ENCODE measurements at regions not wholly inside any gene's neighbourhood (a gene's known extent, or its start where the extent isn't known, plus 50 kb on each side); places are given as distances from the start of the nearest gene placed in this dataset.

DNA sequence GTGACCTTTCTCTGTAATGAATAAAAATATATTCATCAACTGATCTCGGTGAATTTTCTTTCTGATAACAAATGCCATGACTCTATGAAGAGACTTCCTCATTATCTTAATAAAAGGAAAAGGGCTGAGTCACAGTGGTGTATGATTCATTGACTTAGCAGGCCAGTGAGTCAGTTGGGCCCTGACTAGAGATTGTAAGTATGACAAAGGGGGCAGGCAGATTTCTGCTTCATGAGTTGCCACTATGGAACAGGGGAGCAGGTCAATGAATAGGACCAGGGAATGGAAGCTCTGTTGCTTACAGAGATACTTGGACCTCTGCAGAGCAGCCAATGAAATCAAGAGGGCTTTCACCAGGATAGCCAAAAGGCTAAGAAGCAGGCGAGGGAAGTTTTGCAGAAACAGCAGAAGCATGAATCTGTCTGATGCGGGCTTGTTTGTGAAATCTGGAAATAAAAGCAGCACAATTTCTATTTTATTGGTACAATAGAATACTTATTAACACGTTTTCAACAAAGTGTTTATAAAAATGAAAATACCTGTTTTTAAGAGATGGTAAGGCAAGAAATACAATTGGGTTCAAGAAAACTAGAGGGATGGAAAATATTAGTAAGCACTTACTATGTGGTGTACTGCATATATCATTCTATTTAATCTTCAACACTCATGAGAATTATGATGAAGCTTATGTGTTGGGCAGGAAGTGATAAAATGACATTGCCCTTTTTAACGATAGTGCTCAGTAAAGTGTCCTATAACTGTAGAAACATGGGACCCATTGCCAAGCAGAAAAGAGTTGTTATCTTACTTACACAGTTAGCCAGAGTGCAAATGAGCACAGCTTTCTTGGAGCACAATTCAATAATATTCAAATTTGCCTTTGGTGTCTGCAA, 169.8 kb upstream of the MYRIP start (continued):
- TF ChIP-seq, protein P1, sequence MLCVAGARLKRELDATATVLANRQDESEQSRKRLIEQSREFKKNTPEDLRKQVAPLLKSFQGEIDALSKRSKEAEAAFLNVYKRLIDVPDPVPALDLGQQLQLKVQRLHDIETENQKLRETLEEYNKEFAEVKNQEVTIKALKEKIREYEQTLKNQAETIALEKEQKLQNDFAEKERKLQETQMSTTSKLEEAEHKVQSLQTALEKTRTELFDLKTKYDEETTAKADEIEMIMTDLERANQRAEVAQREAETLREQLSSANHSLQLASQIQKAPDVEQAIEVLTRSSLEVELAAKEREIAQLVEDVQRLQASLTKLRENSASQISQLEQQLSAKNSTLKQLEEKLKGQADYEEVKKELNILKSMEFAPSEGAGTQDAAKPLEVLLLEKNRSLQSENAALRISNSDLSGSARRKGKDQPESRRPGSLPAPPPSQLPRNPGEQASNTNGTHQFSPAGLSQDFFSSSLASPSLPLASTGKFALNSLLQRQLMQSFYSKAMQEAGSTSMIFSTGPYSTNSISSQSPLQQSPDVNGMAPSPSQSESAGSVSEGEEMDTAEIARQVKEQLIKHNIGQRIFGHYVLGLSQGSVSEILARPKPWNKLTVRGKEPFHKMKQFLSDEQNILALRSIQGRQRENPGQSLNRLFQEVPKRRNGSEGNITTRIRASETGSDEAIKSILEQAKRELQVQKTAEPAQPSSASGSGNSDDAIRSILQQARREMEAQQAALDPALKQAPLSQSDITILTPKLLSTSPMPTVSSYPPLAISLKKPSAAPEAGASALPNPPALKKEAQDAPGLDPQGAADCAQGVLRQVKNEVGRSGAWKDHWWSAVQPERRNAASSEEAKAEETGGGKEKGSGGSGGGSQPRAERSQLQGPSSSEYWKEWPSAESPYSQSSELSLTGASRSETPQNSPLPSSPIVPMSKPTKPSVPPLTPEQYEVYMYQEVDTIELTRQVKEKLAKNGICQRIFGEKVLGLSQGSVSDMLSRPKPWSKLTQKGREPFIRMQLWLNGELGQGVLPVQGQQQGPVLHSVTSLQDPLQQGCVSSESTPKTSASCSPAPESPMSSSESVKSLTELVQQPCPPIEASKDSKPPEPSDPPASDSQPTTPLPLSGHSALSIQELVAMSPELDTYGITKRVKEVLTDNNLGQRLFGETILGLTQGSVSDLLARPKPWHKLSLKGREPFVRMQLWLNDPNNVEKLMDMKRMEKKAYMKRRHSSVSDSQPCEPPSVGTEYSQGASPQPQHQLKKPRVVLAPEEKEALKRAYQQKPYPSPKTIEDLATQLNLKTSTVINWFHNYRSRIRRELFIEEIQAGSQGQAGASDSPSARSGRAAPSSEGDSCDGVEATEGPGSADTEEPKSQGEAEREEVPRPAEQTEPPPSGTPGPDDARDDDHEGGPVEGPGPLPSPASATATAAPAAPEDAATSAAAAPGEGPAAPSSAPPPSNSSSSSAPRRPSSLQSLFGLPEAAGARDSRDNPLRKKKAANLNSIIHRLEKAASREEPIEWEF (CRISPR knock-in tag; IDR thresholded peaks at IDR 0.05) = peak; percentile 75
- 0 out of 2 replicates have a peak, but pooled peaks have one; percentile 29 for TF ChIP-seq ZNF197 (CRISPR knock-in tag; IDR thresholded peaks at IDR 0.05; ENCODE audit: low read depth)
- TF ChIP-seq ZFPM2 (CRISPR knock-in tag; IDR thresholded peaks at IDR 0.05) = no peak
- TF ChIP-seq TCF3 (CRISPR knock-in tag; IDR thresholded peaks at IDR 0.05) = peak; percentile 54
- peak; percentile 95 for TF ChIP-seq MAFF (IDR thresholded peaks at IDR 0.05; ENCODE audit: low read length)
- TF ChIP-seq ZNF592 (IDR thresholded peaks at IDR 0.05) = 0 out of 2 replicates have a peak, but pooled peaks have one; percentile 21
- TF ChIP-seq GMEB1 (CRISPR knock-in tag; IDR thresholded peaks at IDR 0.05) = 0 out of 2 replicates have a peak, but pooled peaks have one; percentile 19
- peak; percentile 69 for TF ChIP-seq ETV1 (tag; conservative IDR thresholded peaks at IDR 0.05; ENCODE audit: low read depth)
- TF ChIP-seq SMARCC2 (IDR thresholded peaks at IDR 0.05; ENCODE audit: low read depth) = peak; percentile 97
- peak; percentile 85 for TF ChIP-seq GATAD2B (IDR thresholded peaks at IDR 0.05; ENCODE audit: borderline replicate concordance)

Data from K562 (cell line).